SKM-1 treated with dmso at 0.1 percent for 144 hours (cell line): ENCODE measurements at regions not wholly inside any gene's neighbourhood (a gene's known extent, or its start where the extent isn't known, plus 50 kb on each side); places are given as distances from the start of the nearest gene placed in this dataset.

Source experiments
- DNase-seq: peaks from one replicate; lab custom pipeline; 2025; ENCODE audit not compliant: unreplicated experiment; lab: John Stamatoyannopoulos, UW

GRCh38 chr16:49972961-49973360, 52.1 kb upstream of the CNEP1R1 start:
- DNase-seq: no peak
